Esophagus squamous epithelium (tissue), 5 donors: ENCODE measurements at regions not wholly inside any gene's neighbourhood (a gene's known extent, or its start where the extent isn't known, plus 50 kb on each side); places are given as distances from the start of the nearest gene placed in this dataset.

Source experiments
- DNase-seq: peaks from one replicate; lab custom pipeline; 2025; lab: John Stamatoyannopoulos, UW
- H3K27ac ChIP-seq, 4 donors: fragments of 200-600 bp; sonication (generic); one replicate each; pipeline ENCODE4 v1.5.1; 2016 to 2019; ENCODE audit warnings: mild to moderate bottlenecking in 1 of 4
- H3K27me3 ChIP-seq, 4 donors: fragments of 200-600 bp; sonication (generic); 1 replicate in 3 of 4; 2 replicates in 1 of 4; pipeline versions ENCODE4 v1.5.1 to v1.6.0; 2017 to 2021; ENCODE audit warnings: antibody characterized with exemption in 1 of 4
- H3K36me3 ChIP-seq, 3 donors: fragments of 200-600 bp; sonication (generic); one replicate each; pipeline ENCODE4 v1.5.1; 2016 to 2019
- H3K4me1 ChIP-seq, 3 donors: fragments of 200-600 bp; sonication (generic); one replicate each; pipeline ENCODE4 v1.5.1; 2017 to 2019
- H3K4me3 ChIP-seq, 4 donors: fragments of 200-600 bp; sonication (generic); 1 replicate in 3 of 4; 2 replicates in 1 of 4; pipeline ENCODE4 v1.5.1; 2016 to 2019; ENCODE audit warnings: mild to moderate bottlenecking in 2 of 4, moderate library complexity in 1 of 4
- H3K9me3 ChIP-seq, 3 donors: fragments of 200-600 bp; sonication (generic); one replicate each; pipeline ENCODE4 v1.5.1; 2016 to 2019
- CTCF ChIP-seq, 6 experiments: fragments of 450-650 bp in 4 of 6; fragments of 200-600 bp in 2 of 6; sonication (generic) in 2 of 6; IDR thresholded peaks; one replicate each; pipeline ENCODE4 v1.5.1; 2016 to 2019; ENCODE audit warnings: antibody characterized with exemption in 6 of 6, mild to moderate bottlenecking in 4 of 6, moderate library complexity in 4 of 6
- POLR2A ChIP-seq, 4 donors: fragments of 450-650 bp; IDR thresholded peaks; one replicate each; pipeline ENCODE4 v1.6.1; 2017; ENCODE audit warnings: antibody characterized with exemption in 4 of 4, mild to moderate bottlenecking in 4 of 4, moderate library complexity in 3 of 4
- WGBS, 2 donors: methylation state at CpG; one replicate each; pipeline ENCODE4 v1.1.5; 2018; 5-methylcytosine and 5-hydroxymethylcytosine counted together
- intact Hi-C: fragments of 100-400 bp; cut with DNase I; formaldehyde crosslinking; loops from one replicate; pipeline ENCODE4 v1.15.0; 2022
- donor health status: DM: yes; HTN: yes; CAD: no.

GRCh38 chr5:124416627-124417026 is 329.8 kb downstream of the ZNF608 start:
- Histone ChIP-seq H3K36me3 (no peaks in the 10 kb centered on the region), H3K27ac (no peak overlapping the region), H3K27me3 (no peaks in the 10 kb centered on the region), H3K4me1 (peaks cover 0 to 16% (median 0%) of the 10 kb centered on the region in 3 donors), H3K9me3 (no peaks in the 10 kb centered on the region), H3K4me3 (no peak overlapping the region)
- intact Hi-C loops = no loop called here
- WGBS, 2 donors = 92 to 94% methylated on average over 3 of the region's 3 CpGs
- TF ChIP-seq CTCF (IDR thresholded peaks at IDR 0.05) (no peak), POLR2A (IDR thresholded peaks at IDR 0.05) (no peak)
- no peak for DNase-seq

DNA sequence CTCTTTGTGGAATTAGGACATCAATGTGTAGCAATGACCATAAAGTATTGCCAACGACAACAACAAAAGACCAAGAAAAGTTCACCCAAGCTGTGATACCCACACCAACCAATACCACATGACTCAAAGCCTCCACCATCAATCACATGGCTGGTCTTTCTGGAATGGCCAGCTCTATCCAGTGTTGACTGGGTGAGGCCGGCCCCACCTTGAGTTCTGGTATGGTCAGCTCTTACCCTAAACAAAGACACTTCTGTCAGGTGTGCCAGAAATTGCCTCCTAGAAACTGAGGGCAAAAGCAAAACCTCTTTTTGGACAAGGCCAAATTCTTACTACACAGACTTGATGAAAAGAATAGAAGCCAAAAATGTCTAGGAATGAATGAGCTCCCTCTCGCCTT is 331.5 kb downstream of the ZNF608 start:
- Histone ChIP-seq H3K4me3 (no peak overlapping the region), H3K27me3 (no peaks in the 10 kb centered on the region), H3K9me3 (no peaks in the 10 kb centered on the region), H3K36me3 (no peaks in the 10 kb centered on the region), H3K27ac (peak overlapping the region in 3 of 4 donors; percentile 54 to 71 (median 71)), H3K4me1 (peaks cover 0 to 16% (median 0%) of the 10 kb centered on the region in 3 donors)
- intact Hi-C loops = no loop called here
- DNase-seq = no peak
- TF ChIP-seq CTCF (IDR thresholded peaks at IDR 0.05) = no peak
- TF ChIP-seq POLR2A (IDR thresholded peaks at IDR 0.05) = no peak
- WGBS, 2 donors = 79 to 86% methylated on average over 3 of the region's 3 CpGs

DNA sequence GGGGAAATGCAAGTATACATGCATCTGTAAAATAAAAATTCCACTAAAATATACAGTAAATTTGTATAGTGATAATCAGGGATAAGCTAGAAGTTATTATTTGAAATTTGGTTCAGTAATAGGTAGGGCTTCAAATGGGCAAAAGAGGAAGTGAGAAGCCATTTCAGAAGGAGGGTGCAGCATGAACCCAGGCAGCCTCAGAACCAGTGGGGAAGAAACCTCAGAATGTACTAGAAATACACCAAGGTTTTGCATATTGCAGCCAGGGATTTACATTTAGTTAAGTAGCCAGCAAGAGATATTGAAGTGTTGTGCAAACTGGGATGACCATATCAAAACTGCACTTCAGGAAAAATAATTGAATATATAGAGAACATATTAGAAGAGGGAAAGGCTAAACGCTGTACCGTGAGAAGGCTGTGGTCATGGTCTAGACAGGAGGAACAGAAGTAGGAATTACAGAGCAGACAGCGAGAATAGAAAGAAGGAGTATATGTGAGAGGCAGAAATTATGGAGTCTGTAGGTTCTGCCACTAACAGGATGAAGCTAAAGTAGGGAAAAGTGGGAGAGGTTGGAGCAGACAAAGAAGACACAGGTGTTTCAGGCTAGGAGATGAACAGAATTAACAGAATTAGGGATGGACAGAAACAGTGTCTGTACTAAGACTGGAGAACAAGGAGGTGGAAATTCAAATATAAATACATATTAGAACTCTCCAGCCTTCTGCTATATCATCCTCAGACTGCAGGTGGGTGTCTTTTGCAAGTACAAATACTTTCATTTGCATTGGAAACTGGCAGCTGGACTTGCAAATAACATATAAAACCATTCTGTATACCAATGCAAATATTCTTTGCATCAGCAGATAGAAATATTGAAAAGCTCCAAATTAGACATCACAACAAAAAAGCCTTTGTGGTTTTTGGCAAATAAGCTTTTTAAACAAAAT is 335.6 kb downstream of the ZNF608 start:
- intact Hi-C loops = no loop called here

GRCh38 chr5:124408738-124409453 is 337.5 kb downstream of the ZNF608 start:
- H3K36me3 ChIP-seq = no peaks in the 10 kb centered on the region
- no peaks in the 10 kb centered on the region for H3K27me3 ChIP-seq
- intact Hi-C loops = no loop called here
- H3K27ac ChIP-seq = peak overlapping the region in 1 of 4 donors; percentile 39
- DNase-seq = no peak
- 35 to 47% methylated on average over 10 of the region's 10 CpGs for WGBS, 2 donors
- no peak overlapping the region for H3K4me3 ChIP-seq
- TF ChIP-seq CTCF (IDR thresholded peaks at IDR 0.05) (no peak), POLR2A (IDR thresholded peaks at IDR 0.05) (no peak)
- peaks cover 0 to 23% (median 0%) of the 10 kb centered on the region in 3 donors for H3K4me1 ChIP-seq
- no peaks in the 10 kb centered on the region for H3K9me3 ChIP-seq

More for the DNA sequence above, 335.6 kb downstream of the ZNF608 start:
- no peak overlapping the region for H3K4me3 ChIP-seq
- no peak overlapping the region for H3K27ac ChIP-seq
- H3K27me3 ChIP-seq = no peaks in the 10 kb centered on the region
- H3K9me3 ChIP-seq = no peaks in the 10 kb centered on the region
- H3K36me3 ChIP-seq = no peaks in the 10 kb centered on the region
- TF ChIP-seq POLR2A (IDR thresholded peaks at IDR 0.05) (no peak), CTCF (IDR thresholded peaks at IDR 0.05) (peak in 1 of 6 experiments; percentile 13)
- 79 to 91% methylated on average over 3 of the region's 3 CpGs for WGBS, 2 donors
- no peak for DNase-seq
- peaks cover 0 to 29% (median 0%) of the 10 kb centered on the region in 3 donors for H3K4me1 ChIP-seq

- WGBS, 2 donors = 80% methylated on average over 5 of the region's 5 CpGs
- H3K27ac ChIP-seq = peak overlapping the region in 2 of 4 donors; percentile 63 to 64
- intact Hi-C loops = no loop called here
These were observed 341.6 kb downstream of the ZNF608 start for GRCh38 chr5:124404796-124405195.

More at GRCh38 chr5:124404796-124405195, 341.6 kb downstream of the ZNF608 start:
- no peaks in the 10 kb centered on the region for H3K27me3 ChIP-seq
- H3K4me3 ChIP-seq = no peak overlapping the region
- H3K4me1 ChIP-seq = peaks cover 8 to 52% (median 16%) of the 10 kb centered on the region in 3 donors
- H3K36me3 ChIP-seq = no peaks in the 10 kb centered on the region
- no peak for TF ChIP-seq POLR2A (IDR thresholded peaks at IDR 0.05)
- TF ChIP-seq CTCF (IDR thresholded peaks at IDR 0.05) = no peak
- no peaks in the 10 kb centered on the region for H3K9me3 ChIP-seq
- DNase-seq = no peak
